ENCODE measurements at regions not wholly inside any gene's neighbourhood (a gene's known extent, or its start where the extent isn't known, plus 50 kb on each side); places are given as distances from the start of the nearest gene placed in this dataset.
"Not testable (repeated sequence)": the region's sequence is repeated elsewhere in the genome, so short reads cannot be mapped to it uniquely, and the experiment has no call there.

DNA sequence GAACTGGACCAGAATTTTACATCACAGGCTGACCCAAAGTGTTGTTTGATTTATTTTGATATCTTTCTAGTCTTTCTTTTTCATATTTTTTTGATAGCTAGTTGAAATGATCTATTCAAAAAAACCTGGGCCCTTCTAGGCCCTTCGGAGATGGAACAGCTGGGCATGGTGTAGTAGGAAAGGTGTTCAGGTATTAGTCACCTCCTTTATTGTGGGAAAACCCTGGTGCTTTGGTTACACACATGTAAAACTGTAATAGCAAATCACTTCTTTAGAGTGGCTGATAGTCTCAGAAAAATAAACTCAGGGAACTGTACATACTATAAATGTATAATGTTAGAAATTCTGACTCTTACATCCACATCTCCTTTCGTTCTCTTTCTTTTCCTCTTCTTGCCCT is 234.5 kb downstream of the PLA2G4A start:
- no peak for DNase-seq (ENCODE audit: extremely low read depth, insufficient read length)
- no peak overlapping the region for H3K4me3 ChIP-seq (replicated peaks; ENCODE audit: low read depth, low read length)
- no peaks in the 10 kb centered on the region for H3K27me3 ChIP-seq (replicated peaks; ENCODE audit: control insufficient read depth, insufficient read depth, low read length)
- TF ChIP-seq, protein P1, sequence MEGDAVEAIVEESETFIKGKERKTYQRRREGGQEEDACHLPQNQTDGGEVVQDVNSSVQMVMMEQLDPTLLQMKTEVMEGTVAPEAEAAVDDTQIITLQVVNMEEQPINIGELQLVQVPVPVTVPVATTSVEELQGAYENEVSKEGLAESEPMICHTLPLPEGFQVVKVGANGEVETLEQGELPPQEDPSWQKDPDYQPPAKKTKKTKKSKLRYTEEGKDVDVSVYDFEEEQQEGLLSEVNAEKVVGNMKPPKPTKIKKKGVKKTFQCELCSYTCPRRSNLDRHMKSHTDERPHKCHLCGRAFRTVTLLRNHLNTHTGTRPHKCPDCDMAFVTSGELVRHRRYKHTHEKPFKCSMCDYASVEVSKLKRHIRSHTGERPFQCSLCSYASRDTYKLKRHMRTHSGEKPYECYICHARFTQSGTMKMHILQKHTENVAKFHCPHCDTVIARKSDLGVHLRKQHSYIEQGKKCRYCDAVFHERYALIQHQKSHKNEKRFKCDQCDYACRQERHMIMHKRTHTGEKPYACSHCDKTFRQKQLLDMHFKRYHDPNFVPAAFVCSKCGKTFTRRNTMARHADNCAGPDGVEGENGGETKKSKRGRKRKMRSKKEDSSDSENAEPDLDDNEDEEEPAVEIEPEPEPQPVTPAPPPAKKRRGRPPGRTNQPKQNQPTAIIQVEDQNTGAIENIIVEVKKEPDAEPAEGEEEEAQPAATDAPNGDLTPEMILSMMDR (IDR thresholded peaks at IDR 0.05; ENCODE audit: insufficient read depth, low read length, poor library complexity, severe bottlenecking), result no peak
- no peaks in the 10 kb centered on the region for H3K36me3 ChIP-seq (ENCODE audit: control insufficient read depth, insufficient read depth, low read length)

DNA sequence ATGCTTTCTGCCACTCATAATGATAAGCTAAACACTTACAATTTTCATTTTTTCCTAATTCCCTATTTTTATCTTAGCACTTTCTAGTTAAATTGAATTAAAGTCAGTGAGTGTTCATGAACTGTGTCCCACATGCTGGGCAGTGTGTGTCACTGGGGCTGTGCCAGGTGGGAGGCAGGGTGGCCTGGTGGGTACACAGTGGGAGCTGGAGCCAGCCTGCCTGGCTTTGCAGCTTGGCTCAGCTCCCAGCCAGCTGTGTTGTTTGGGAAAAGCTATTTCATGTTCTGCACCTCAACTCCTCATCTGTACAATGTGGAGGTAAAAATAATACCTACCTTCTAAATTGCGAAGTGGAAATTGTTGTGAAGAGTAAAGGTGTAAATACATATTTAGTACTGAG is 238.4 kb downstream of the PLA2G4A start:
- DNase-seq (ENCODE audit: extremely low read depth, insufficient read length), result no peak
- no peaks in the 10 kb centered on the region for H3K36me3 ChIP-seq (ENCODE audit: control insufficient read depth, insufficient read depth, low read length)
- H3K27me3 ChIP-seq (replicated peaks; ENCODE audit: control insufficient read depth, insufficient read depth, low read length), result no peaks in the 10 kb centered on the region
- TF ChIP-seq, protein P1 (IDR thresholded peaks at IDR 0.05; ENCODE audit: insufficient read depth, low read length, poor library complexity, severe bottlenecking), result no peak
- H3K4me3 ChIP-seq (replicated peaks; ENCODE audit: low read depth, low read length), result no peak overlapping the region

DNA sequence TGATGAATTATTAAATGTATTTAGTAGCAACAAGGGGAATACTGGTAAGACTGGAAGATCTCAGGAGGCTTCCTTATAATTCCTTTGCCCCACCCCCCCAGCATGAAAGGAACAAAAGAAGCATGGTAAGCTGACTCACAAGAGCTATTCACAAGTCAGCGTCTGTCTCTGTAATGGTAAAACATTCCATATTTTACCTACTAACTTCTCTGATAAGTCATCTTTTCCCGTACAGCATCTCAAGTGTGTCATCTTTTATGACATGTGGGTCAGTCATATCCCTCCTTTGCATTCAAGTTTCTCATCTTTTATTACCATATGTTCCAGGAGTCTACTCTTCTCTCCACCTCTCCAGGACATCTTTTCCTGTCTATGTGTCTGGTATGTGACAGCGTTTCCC is 241.3 kb downstream of the PLA2G4A start:
- H3K36me3 ChIP-seq (ENCODE audit: control insufficient read depth, insufficient read depth, low read length), result no peaks in the 10 kb centered on the region
- TF ChIP-seq, protein P1 (IDR thresholded peaks at IDR 0.05; ENCODE audit: insufficient read depth, low read length, poor library complexity, severe bottlenecking), result no peak
- H3K4me3 ChIP-seq (replicated peaks; ENCODE audit: low read depth, low read length), result no peak overlapping the region
- no peaks in the 10 kb centered on the region for H3K27me3 ChIP-seq (replicated peaks; ENCODE audit: control insufficient read depth, insufficient read depth, low read length)
- DNase-seq (ENCODE audit: extremely low read depth, insufficient read length), result no peak

DNA sequence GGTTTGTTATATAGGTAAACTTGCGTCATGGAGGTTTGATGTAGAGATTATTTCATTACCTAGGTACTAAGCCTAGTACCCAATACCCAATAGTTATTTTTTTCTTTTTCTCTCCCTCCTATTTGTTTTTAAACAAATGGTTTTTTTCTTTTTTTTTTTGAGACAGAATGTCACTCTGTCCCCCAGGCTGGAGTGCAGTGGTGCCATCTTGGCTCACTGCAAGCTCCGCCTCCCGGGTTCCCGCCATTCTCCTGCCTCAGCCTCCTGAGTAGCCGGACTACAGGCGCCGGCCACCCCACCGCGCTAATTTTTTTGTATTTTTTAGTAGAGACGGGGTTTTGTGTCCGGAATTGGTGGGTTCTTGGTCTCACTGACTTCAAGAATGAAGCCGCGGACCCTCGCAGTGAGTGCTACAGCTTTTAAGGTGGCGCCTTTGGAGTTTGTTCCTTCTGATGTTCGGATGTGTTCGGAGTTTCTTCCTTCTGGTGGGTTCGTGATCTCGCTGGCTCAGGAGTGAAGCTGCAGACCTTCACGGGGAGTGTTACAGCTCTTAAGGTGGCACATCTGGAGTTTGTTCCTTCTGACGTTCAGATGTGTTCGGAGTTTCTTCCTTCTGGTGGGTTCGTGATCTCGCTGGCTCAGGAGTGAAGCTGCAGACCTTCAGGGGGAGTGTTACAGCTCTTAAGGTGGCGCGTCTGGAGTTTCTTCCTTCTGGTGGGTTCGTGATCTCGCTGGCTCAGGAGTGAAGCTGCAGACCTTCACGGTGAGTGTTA is 243.7 kb downstream of the PLA2G4A start:
- H3K27me3 ChIP-seq (replicated peaks; ENCODE audit: control insufficient read depth, insufficient read depth, low read length); DNase-seq (ENCODE audit: extremely low read depth, insufficient read length); H3K36me3 ChIP-seq (ENCODE audit: control insufficient read depth, insufficient read depth, low read length); H3K4me3 ChIP-seq (replicated peaks; ENCODE audit: low read depth, low read length): not testable (repeated sequence)

DNA sequence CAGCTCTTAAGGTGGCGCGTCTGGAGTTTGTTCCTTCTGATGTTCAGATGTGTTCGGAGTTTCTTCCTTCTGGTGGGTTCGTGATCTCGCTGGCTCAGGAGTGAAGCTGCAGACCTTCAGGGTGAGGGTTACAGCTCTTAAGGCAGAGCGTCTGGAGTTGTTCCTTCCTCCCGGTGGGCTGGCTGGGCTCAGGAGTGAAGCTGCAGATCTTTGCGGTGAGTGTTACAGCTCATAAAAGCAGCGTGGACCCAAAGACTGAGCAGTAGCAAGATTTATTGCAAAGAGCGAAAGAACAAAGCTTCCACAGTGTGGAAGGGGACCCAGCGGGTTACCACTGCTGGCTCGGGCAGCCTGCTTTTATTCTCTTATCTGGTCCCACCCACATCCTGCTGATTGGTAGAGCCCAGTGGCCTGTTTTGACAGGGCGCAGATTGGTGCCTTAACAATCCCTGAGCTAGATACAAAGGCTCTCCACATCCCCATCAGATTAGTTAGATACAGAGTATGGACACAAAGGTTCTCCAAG is 244.3 kb downstream of the PLA2G4A start:
- not testable (repeated sequence) for H3K27me3 ChIP-seq (replicated peaks; ENCODE audit: control insufficient read depth, insufficient read depth, low read length); H3K36me3 ChIP-seq (ENCODE audit: control insufficient read depth, insufficient read depth, low read length); DNase-seq (ENCODE audit: extremely low read depth, insufficient read length); H3K4me3 ChIP-seq (replicated peaks; ENCODE audit: low read depth, low read length)

DNA sequence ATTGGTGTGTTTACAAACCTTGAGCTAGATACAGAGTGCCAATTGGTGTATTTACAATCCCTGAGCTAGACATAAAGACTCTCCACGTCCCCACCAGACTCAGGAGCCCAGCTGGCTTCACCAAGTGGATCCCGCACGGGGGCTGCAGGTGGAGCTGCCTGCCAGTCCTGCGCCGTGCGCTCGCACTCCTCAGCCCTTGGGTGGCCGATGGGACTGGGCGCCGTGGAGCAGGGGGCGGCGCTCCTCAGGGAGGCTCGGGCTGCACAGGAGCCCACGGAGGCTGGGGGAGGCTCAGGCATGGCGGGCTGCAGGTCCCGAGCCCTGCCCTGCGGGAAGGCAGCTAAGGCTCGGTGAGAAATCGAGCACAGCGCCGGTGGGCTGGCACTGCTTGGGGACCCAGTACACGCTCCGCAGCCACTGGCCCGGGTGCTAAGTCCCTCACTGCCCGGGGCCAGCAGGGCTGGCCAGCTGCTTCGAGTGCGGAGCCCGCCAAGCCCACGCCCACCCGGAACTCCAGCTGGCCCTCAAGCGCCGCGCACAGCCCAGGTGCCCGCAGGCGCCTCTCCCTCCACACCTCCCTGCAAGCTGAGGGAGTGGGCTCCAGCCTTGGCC is 245.0 kb downstream of the PLA2G4A start:
- not testable (repeated sequence) for H3K36me3 ChIP-seq (ENCODE audit: control insufficient read depth, insufficient read depth, low read length); H3K4me3 ChIP-seq (replicated peaks; ENCODE audit: low read depth, low read length); H3K27me3 ChIP-seq (replicated peaks; ENCODE audit: control insufficient read depth, insufficient read depth, low read length); DNase-seq (ENCODE audit: extremely low read depth, insufficient read length)

DNA sequence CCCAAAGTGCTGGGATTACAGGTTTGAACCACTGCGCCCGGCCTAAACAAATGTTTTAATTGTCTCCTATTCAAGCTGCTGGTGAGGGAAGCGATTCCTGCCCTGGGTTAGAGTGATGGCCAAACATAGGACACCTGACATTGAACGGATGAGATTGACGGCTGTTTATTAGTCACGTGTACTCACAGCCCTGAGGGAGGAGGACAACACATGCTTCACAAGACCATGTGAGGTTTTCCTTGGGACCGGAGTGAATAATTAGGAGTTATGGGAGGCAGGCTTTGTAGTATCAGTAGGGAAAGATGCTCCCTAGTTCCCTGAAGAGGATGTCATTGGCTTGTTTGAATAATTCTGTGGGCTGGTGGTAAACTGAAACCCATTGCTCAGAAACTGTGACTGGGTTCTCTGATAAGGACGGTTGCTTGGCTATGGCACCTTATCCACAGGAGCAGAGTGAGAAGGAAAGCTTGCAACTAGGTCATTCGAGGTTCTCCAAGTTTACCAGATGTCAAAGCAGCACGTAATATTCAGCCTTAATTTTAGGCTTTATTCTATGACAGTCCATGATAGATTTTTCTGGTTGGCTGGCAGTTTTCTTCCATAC is 245.8 kb downstream of the PLA2G4A start:
- Histone ChIP-seq H3K36me3 (ENCODE audit: control insufficient read depth, insufficient read depth, low read length) (no peaks in the 10 kb centered on the region), H3K27me3 (replicated peaks; ENCODE audit: control insufficient read depth, insufficient read depth, low read length) (no peaks in the 10 kb centered on the region; the same call in 1 of the 2 replicates), H3K4me3 (replicated peaks; ENCODE audit: low read depth, low read length) (no peak overlapping the region)
- TF ChIP-seq, protein P1 (IDR thresholded peaks at IDR 0.05; ENCODE audit: insufficient read depth, low read length, poor library complexity, severe bottlenecking), result no peak
- no peak for DNase-seq (ENCODE audit: extremely low read depth, insufficient read length)

Data from GM06990 (cell line).